ENCODE measurements at regions not wholly inside any gene's neighbourhood (a gene's known extent, or its start where the extent isn't known, plus 50 kb on each side); places are given as distances from the start of the nearest gene placed in this dataset.

DNA sequence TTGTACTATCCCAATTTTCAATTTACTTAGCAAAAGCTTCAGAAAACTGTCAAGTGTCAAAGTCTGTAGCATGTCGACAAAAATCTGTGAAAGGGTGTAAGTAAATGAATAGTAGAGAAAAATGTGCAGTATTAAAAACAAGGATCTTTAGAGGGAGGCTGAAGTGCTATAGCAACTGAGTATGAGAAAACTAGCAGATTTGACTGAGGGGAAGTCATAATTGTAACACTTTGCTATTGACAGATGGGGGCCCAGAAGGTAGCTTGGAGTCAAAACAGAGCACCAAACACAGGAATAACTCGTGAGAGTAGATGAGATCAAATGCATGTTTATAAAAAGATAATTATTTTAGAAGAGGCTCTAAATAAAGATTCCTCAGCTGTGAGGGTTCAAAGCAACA is 657.7 kb downstream of the TMEM182 start:
- TF ChIP-seq, protein P1, sequence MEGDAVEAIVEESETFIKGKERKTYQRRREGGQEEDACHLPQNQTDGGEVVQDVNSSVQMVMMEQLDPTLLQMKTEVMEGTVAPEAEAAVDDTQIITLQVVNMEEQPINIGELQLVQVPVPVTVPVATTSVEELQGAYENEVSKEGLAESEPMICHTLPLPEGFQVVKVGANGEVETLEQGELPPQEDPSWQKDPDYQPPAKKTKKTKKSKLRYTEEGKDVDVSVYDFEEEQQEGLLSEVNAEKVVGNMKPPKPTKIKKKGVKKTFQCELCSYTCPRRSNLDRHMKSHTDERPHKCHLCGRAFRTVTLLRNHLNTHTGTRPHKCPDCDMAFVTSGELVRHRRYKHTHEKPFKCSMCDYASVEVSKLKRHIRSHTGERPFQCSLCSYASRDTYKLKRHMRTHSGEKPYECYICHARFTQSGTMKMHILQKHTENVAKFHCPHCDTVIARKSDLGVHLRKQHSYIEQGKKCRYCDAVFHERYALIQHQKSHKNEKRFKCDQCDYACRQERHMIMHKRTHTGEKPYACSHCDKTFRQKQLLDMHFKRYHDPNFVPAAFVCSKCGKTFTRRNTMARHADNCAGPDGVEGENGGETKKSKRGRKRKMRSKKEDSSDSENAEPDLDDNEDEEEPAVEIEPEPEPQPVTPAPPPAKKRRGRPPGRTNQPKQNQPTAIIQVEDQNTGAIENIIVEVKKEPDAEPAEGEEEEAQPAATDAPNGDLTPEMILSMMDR (IDR thresholded peaks at IDR 0.05) = no peak
- no peak for TF ChIP-seq POLR2A (IDR thresholded peaks at IDR 0.05)
